Fibroblast of lung (primary cell): ENCODE measurements at regions not wholly inside any gene's neighbourhood (a gene's known extent, or its start where the extent isn't known, plus 50 kb on each side); places are given as distances from the start of the nearest gene placed in this dataset.

Experiments
- DNase-seq, 2 donors: peaks; one replicate each; pipeline versions ENCODE4 v3.0.0 to v3.0.0-alpha.2; 2010; ENCODE audit warnings: low read depth in 2 of 2
- H2AFZ ChIP-seq: 2 replicates; pipeline ENCODE4 v1.5.1; 2012; ENCODE audit warnings: low read length, control low read depth, inconsistent platforms
- H3K27ac ChIP-seq: 2 replicates; pipeline ENCODE4 v1.5.1; 2011; ENCODE audit warnings: low read length, control low read depth; ENCODE audit not compliant: insufficient read depth
- H3K27me3 ChIP-seq: 2 replicates; pipeline ENCODE4 v1.5.1; 2011; ENCODE audit warnings: mild to moderate bottlenecking, low read length; ENCODE audit not compliant: control insufficient read depth, insufficient read depth
- H3K36me3 ChIP-seq: 2 replicates; pipeline ENCODE4 v1.5.1; 2011; ENCODE audit warnings: low read length; ENCODE audit not compliant: control insufficient read depth, insufficient read depth
- H3K4me1 ChIP-seq: 2 replicates; pipeline ENCODE4 v1.5.1; 2011; ENCODE audit warnings: low read length; ENCODE audit not compliant: control insufficient read depth, insufficient read depth; ENCODE audit errors: extremely low read depth
- H3K4me2 ChIP-seq: 2 replicates; pipeline ENCODE4 v1.5.1; 2011; ENCODE audit warnings: low read length, control low read depth; ENCODE audit not compliant: insufficient read depth; ENCODE audit errors: extremely low read depth
- H3K4me3 ChIP-seq, 4 experiments: fragments of 200-600 bp in 1 of 4; sonication (generic) in 1 of 4; replicated peaks in 1 of 4; 2 replicates each; pipeline ENCODE4 v1.5.1; 2011 to 2016; ENCODE audit warnings: low read length in 4 of 4, low read depth in 3 of 4, mild to moderate bottlenecking in 3 of 4, control low read depth in 2 of 4, inconsistent platforms in 1 of 4, mixed read lengths in 1 of 4; ENCODE audit not compliant: insufficient read depth in 1 of 4; ENCODE audit errors: control extremely low read depth in 1 of 4
- H3K79me2 ChIP-seq: 2 replicates; pipeline ENCODE4 v1.5.1; 2012; ENCODE audit warnings: mild to moderate bottlenecking, low read length, inconsistent platforms; ENCODE audit not compliant: control insufficient read depth, insufficient read depth
- H3K9ac ChIP-seq: 2 replicates; pipeline ENCODE4 v1.5.1; 2011; ENCODE audit warnings: mild to moderate bottlenecking, low read length, control low read depth; ENCODE audit not compliant: insufficient read depth
- H3K9me3 ChIP-seq: 2 replicates; pipeline ENCODE4 v1.5.1; 2012; ENCODE audit warnings: low read depth, low read length; ENCODE audit not compliant: control insufficient read depth, insufficient read depth
- H4K20me1 ChIP-seq: 2 replicates; pipeline ENCODE4 v1.5.1; 2011; ENCODE audit warnings: low read length; ENCODE audit not compliant: control insufficient read depth, insufficient read depth; ENCODE audit errors: extremely low read depth
- EZH2 ChIP-seq: IDR thresholded peaks from 2 replicates; pipeline ENCODE4 v1.5.1; 2012; ENCODE audit warnings: low read length, control low read depth, mild to moderate bottlenecking; ENCODE audit errors: missing control alignments
- TF ChIP-seq, protein P1 (sequence below), 2 donors: IDR thresholded peaks in 1 of 2; conservative IDR thresholded peaks in 1 of 2; 1 replicate in 1 of 2; 2 replicates in 1 of 2; pipeline ENCODE4 v1.5.1; 2011 to 2012; ENCODE audit warnings: low read length in 2 of 2, control low read depth in 1 of 2, inconsistent platforms in 1 of 2, low read depth in 1 of 2, mild to moderate bottlenecking in 1 of 2

DNA sequence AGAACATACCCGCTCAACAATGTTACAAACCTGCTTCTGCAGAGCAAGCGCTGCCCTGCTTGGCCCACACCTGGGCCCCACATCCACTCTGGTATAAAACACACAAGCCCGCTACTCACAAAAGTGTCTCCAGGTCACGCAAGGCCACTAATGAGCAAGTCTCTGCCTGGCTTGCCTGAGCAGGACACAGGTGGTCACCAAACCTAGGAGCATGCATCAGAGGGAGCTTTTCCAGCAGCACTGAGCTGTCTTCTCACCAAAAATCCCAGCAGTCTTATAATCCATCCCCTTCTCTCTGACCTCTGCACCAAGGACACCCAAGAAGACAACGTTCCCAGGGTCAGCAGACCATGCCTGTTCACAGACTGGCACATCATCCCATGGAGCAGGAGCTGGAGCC is 100.8 kb downstream of the DLL1 start:
- Histone ChIP-seq H3K9me3 (no peaks in the 10 kb centered on the region), H2AFZ (no peak overlapping the region), H3K9ac (no peak overlapping the region), H3K4me2 (no peak overlapping the region), H3K36me3 (no peaks in the 10 kb centered on the region), H3K79me2 (no peaks in the 10 kb centered on the region), H3K27me3 (no peaks in the 10 kb centered on the region), H3K27ac (no peak overlapping the region), H3K4me1 (no peaks in the 10 kb centered on the region), H3K4me3 (no peak overlapping the region), H4K20me1 (no peaks in the 10 kb centered on the region)
- DNase-seq: no peak
- no peak for TF ChIP-seq EZH2
- TF ChIP-seq, protein P1, sequence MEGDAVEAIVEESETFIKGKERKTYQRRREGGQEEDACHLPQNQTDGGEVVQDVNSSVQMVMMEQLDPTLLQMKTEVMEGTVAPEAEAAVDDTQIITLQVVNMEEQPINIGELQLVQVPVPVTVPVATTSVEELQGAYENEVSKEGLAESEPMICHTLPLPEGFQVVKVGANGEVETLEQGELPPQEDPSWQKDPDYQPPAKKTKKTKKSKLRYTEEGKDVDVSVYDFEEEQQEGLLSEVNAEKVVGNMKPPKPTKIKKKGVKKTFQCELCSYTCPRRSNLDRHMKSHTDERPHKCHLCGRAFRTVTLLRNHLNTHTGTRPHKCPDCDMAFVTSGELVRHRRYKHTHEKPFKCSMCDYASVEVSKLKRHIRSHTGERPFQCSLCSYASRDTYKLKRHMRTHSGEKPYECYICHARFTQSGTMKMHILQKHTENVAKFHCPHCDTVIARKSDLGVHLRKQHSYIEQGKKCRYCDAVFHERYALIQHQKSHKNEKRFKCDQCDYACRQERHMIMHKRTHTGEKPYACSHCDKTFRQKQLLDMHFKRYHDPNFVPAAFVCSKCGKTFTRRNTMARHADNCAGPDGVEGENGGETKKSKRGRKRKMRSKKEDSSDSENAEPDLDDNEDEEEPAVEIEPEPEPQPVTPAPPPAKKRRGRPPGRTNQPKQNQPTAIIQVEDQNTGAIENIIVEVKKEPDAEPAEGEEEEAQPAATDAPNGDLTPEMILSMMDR (conservative IDR thresholded peaks at IDR 0.05 in 1 of 2, IDR thresholded peaks at IDR 0.05 in 1 of 2; ENCODE audit: low read depth in 1 of 2, low read length in 2 of 2): no peak

DNA sequence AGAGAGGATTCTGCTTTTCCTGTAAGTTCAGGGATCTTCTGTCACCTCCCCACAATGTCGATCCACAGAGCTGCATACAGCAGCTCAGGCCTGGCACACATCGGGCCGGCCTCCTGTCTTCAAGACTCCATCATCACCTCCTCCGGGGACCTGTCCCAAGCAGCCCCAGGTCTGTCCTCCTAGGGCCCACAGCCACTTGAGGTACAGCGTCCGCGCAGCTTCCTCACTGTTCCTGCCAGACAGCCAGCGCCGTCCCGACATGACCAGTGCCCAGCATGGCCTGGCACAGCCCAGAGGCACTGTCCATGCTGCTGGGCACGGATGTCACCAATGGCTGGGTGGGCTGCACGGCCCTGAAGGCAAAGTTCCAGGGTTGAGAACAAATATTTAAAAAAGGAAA is 101.6 kb downstream of the DLL1 start:
- DNase-seq: no peak
- H3K4me3 ChIP-seq: no peak overlapping the region
- H3K4me2 ChIP-seq: no peak overlapping the region
- H3K79me2 ChIP-seq: no peaks in the 10 kb centered on the region
- H3K27me3 ChIP-seq: no peaks in the 10 kb centered on the region
- no peaks in the 10 kb centered on the region for H4K20me1 ChIP-seq
- no peak overlapping the region for H2AFZ ChIP-seq
- no peaks in the 10 kb centered on the region for H3K9me3 ChIP-seq
- no peak overlapping the region for H3K9ac ChIP-seq
- H3K27ac ChIP-seq: no peak overlapping the region
- no peaks in the 10 kb centered on the region for H3K36me3 ChIP-seq
- H3K4me1 ChIP-seq: no peaks in the 10 kb centered on the region
- TF ChIP-seq, protein P1 (conservative IDR thresholded peaks at IDR 0.05 in 1 of 2, IDR thresholded peaks at IDR 0.05 in 1 of 2; ENCODE audit: low read depth in 1 of 2, low read length in 2 of 2): no peak
- TF ChIP-seq EZH2: no peak

DNA sequence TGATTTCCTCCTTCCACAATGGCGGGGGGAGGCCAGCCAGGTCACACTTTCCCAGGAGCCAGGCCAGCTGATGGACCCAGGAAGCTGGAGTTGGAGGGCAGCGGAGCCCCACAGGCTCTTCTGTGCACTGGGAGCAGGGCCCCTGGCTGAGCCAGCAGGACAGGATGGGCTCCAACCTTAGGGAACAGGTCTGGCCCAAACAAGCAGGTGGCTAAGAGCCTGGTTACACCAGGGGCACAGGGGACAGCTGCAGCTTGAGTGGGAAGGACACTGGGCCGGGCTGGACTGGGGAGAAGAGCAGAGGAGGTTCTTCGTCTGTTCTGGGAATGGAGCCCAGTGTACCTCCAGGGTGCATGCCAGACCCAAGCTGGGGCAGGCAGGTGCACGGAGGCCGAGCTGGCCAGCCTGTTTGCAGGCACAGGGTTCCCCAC is 102.3 kb downstream of the DLL1 start:
- no peaks in the 10 kb centered on the region for H3K4me1 ChIP-seq
- no peaks in the 10 kb centered on the region for H4K20me1 ChIP-seq
- TF ChIP-seq, protein P1 (conservative IDR thresholded peaks at IDR 0.05 in 1 of 2, IDR thresholded peaks at IDR 0.05 in 1 of 2; ENCODE audit: low read depth in 1 of 2, low read length in 2 of 2): no peak
- TF ChIP-seq EZH2: no peak
- no peaks in the 10 kb centered on the region for H3K36me3 ChIP-seq
- no peak overlapping the region for H2AFZ ChIP-seq
- no peak overlapping the region for H3K4me3 ChIP-seq
- no peaks in the 10 kb centered on the region for H3K79me2 ChIP-seq
- H3K27me3 ChIP-seq: no peaks in the 10 kb centered on the region
- H3K9ac ChIP-seq: no peak overlapping the region
- no peak overlapping the region for H3K4me2 ChIP-seq
- H3K27ac ChIP-seq: no peak overlapping the region
- no peaks in the 10 kb centered on the region for H3K9me3 ChIP-seq
- DNase-seq: no peak
